Osteocyte (in vitro differentiated cells): ENCODE measurements at regions not wholly inside any gene's neighbourhood (a gene's known extent, or its start where the extent isn't known, plus 50 kb on each side); places are given as distances from the start of the nearest gene placed in this dataset.

Experiments
- DNase-seq: peaks from one replicate; pipeline ENCODE4 v3.0.0; 2021; ENCODE audit warnings: mixed read lengths; ENCODE audit not compliant: unreplicated experiment; ENCODE audit errors: extremely low spot score
- H3K27ac Mint-ChIP-seq: one replicate; pipeline ENCODE4 v1.8.0; 2021; ENCODE audit warnings: mild to moderate bottlenecking, mixed read lengths; ENCODE audit not compliant: unreplicated experiment
- H3K27me3 Mint-ChIP-seq: one replicate; pipeline ENCODE4 v1.8.0; 2021; ENCODE audit warnings: mixed read lengths; ENCODE audit not compliant: unreplicated experiment
- H3K36me3 Mint-ChIP-seq: one replicate; pipeline ENCODE4 v1.8.0; 2021; ENCODE audit warnings: mixed read lengths; ENCODE audit not compliant: unreplicated experiment
- H3K4me1 Mint-ChIP-seq: one replicate; pipeline ENCODE4 v1.8.0; 2021; ENCODE audit warnings: mixed read lengths; ENCODE audit not compliant: unreplicated experiment
- H3K4me3 Mint-ChIP-seq: one replicate; pipeline ENCODE4 v1.8.0; 2021; ENCODE audit warnings: mild to moderate bottlenecking, moderate library complexity, mixed read lengths; ENCODE audit not compliant: unreplicated experiment
- H3K9me3 Mint-ChIP-seq: one replicate; pipeline ENCODE4 v1.8.0; 2021; ENCODE audit warnings: mixed read lengths; ENCODE audit not compliant: unreplicated experiment
- CTCF ChIP-seq: fragments of 200-600 bp; sonication (generic); IDR thresholded peaks from 2 replicates; pipeline ENCODE4 v1.5.0; 2021; ENCODE audit warnings: antibody characterized with exemption, mild to moderate bottlenecking, moderate library complexity

- H3K4me3 Mint-ChIP-seq = no peak overlapping the region
- no peaks in the 10 kb centered on the region for H3K9me3 Mint-ChIP-seq
- H3K27me3 Mint-ChIP-seq = no peaks in the 10 kb centered on the region
- no peak for DNase-seq
- H3K27ac Mint-ChIP-seq = no peak overlapping the region
- H3K36me3 Mint-ChIP-seq = no peaks in the 10 kb centered on the region
- no peak for TF ChIP-seq CTCF
- H3K4me1 Mint-ChIP-seq = peaks cover 25% of the 10 kb centered on the region
Measured at GRCh38 chr12:105956662-105957457, 181.9 kb downstream of the NUAK1 start.

GRCh38 chr12:105960319-105961083, 178.3 kb downstream of the NUAK1 start:
- no peak overlapping the region for H3K4me3 Mint-ChIP-seq
- H3K27me3 Mint-ChIP-seq = no peaks in the 10 kb centered on the region
- no peak for TF ChIP-seq CTCF
- H3K4me1 Mint-ChIP-seq = peaks cover 29% of the 10 kb centered on the region
- no peak overlapping the region for H3K27ac Mint-ChIP-seq
- H3K9me3 Mint-ChIP-seq = no peaks in the 10 kb centered on the region
- H3K36me3 Mint-ChIP-seq = no peaks in the 10 kb centered on the region
- DNase-seq = no peak

GRCh38 chr12:105961821-105962671, 176.7 kb downstream of the NUAK1 start:
- H3K27me3 Mint-ChIP-seq = no peaks in the 10 kb centered on the region
- H3K4me1 Mint-ChIP-seq = peaks cover 21% of the 10 kb centered on the region
- no peak for DNase-seq
- no peak overlapping the region for H3K4me3 Mint-ChIP-seq
- H3K27ac Mint-ChIP-seq = no peak overlapping the region
- no peak for TF ChIP-seq CTCF
- no peaks in the 10 kb centered on the region for H3K36me3 Mint-ChIP-seq
- no peaks in the 10 kb centered on the region for H3K9me3 Mint-ChIP-seq

- no peak for TF ChIP-seq CTCF
- Mint-ChIP-seq H3K9me3 (no peaks in the 10 kb centered on the region), H3K27ac (no peak overlapping the region), H3K36me3 (peaks cover 2% of the 10 kb centered on the region), H3K4me1 (peaks cover 10% of the 10 kb centered on the region), H3K4me3 (no peak overlapping the region), H3K27me3 (peaks cover 4% of the 10 kb centered on the region)
- DNase-seq = no peak
Measured at GRCh38 chr12:105967038-105967776, 171.5 kb downstream of the NUAK1 start.
